Uterus (tissue), 2 donors: ENCODE measurements at regions not wholly inside any gene's neighbourhood (a gene's known extent, or its start where the extent isn't known, plus 50 kb on each side); places are given as distances from the start of the nearest gene placed in this dataset.

ENCODE experiments used
- CTCF ChIP-seq, 4 experiments: fragments of 200-600 bp in 2 of 4; fragments of 450-650 bp in 2 of 4; sonication (generic) in 2 of 4; IDR thresholded peaks; one replicate each; pipeline ENCODE4 v1.5.1; 2016 to 2019; ENCODE audit warnings: antibody characterized with exemption in 4 of 4, mild to moderate bottlenecking in 2 of 4, moderate library complexity in 1 of 4
- POLR2A ChIP-seq, 2 donors: fragments of 450-650 bp; IDR thresholded peaks; one replicate each; pipeline ENCODE4 v1.6.1; 2016; ENCODE audit warnings: antibody characterized with exemption in 2 of 2, mild to moderate bottlenecking in 1 of 2, moderate library complexity in 1 of 2

DNA sequence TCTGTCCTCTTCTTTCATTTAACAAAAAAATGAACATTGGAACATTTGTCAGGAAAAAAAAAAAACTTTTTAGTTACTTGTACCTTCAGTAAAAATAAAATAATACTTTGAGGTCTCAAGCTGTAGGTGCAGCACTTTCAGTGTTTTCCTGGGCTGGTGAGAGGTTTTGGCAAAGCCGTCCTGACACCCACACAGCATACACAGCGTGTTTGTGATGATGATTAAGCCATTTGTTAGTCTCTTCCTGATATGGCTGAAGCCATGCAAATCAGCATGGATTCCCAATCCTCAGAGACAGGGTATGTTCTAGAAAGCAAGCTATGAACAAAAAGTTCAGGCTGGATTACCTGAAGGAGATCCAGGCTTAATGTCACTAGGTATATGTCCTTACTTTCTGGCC lies 236.8 kb downstream of the ZNF516 start:
- TF ChIP-seq CTCF (IDR thresholded peaks at IDR 0.05): no peak
- no peak for TF ChIP-seq POLR2A (IDR thresholded peaks at IDR 0.05)
